ENCODE measurements at regions not wholly inside any gene's neighbourhood (a gene's known extent, or its start where the extent isn't known, plus 50 kb on each side); places are given as distances from the start of the nearest gene placed in this dataset.

DNA sequence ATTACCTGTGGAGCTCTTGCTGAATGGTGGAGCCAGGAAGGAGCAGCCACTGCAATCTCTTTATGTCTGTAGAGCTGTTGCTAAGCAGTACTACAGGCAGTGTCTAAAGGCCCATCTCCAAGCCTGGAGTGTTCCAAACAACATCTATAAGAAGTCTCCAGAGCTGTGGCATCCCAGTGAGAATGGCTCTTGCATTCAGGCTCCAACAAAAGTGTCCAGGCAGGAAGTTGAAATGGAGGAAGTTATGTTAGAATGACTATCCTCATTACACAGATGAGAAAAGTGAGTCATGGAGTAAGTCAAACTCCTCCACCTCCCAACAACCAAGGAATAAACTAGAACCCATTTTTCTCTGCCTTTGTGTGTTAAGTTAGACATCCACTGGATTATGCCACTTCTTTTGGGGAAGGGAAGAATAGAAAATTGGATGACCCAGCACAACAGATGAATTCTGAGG, 288.5 kb upstream of the STXBP5 start:
- TF ChIP-seq, protein P1, sequence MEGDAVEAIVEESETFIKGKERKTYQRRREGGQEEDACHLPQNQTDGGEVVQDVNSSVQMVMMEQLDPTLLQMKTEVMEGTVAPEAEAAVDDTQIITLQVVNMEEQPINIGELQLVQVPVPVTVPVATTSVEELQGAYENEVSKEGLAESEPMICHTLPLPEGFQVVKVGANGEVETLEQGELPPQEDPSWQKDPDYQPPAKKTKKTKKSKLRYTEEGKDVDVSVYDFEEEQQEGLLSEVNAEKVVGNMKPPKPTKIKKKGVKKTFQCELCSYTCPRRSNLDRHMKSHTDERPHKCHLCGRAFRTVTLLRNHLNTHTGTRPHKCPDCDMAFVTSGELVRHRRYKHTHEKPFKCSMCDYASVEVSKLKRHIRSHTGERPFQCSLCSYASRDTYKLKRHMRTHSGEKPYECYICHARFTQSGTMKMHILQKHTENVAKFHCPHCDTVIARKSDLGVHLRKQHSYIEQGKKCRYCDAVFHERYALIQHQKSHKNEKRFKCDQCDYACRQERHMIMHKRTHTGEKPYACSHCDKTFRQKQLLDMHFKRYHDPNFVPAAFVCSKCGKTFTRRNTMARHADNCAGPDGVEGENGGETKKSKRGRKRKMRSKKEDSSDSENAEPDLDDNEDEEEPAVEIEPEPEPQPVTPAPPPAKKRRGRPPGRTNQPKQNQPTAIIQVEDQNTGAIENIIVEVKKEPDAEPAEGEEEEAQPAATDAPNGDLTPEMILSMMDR (conservative IDR thresholded peaks at IDR 0.05 in 1 of 2, IDR thresholded peaks at IDR 0.05 in 1 of 2; ENCODE audit: low read depth in 1 of 2, low read length in 2 of 2): no peak
- TF ChIP-seq EZH2 (IDR thresholded peaks at IDR 0.05; ENCODE audit: low read length, missing control alignments): no peak
